WTC11 (cell line): ENCODE measurements at regions not wholly inside any gene's neighbourhood (a gene's known extent, or its start where the extent isn't known, plus 50 kb on each side); places are given as distances from the start of the nearest gene placed in this dataset.

ENCODE experiments used
- ATAC-seq: fragments of 200-7000 bp; cut with Tn5 transposase; 2 replicates; pipeline ENCODE4 v1.10.0; 2021; ENCODE audit warnings: mild to moderate bottlenecking, moderate library complexity
- CTCF ChIA-PET: fragments of 300-600 bp; sonication (Branson Sonifier 250); formaldehyde crosslinking; loops from one replicate; lab custom pipeline; 2021; ENCODE audit warnings: antibody characterized with exemption; lab: Charles Lee
- POLR2A ChIA-PET: fragments of 350-600 bp; sonication (Branson Sonifier 250); formaldehyde crosslinking; loops from one replicate; lab custom pipeline; 2021; ENCODE audit warnings: antibody characterized with exemption; lab: Charles Lee
- DNase-seq: peaks from one replicate; pipeline ENCODE4 v3.0.0; 2021; ENCODE audit warnings: low spot score
- H3K27ac Mint-ChIP-seq: 2 replicates; pipeline ENCODE4 v1.8.0; 2021; ENCODE audit warnings: mixed read lengths
- H3K27me3 Mint-ChIP-seq: 2 replicates; pipeline ENCODE4 v1.8.0; 2021; ENCODE audit warnings: low read depth, mild to moderate bottlenecking, moderate library complexity, mixed read lengths
- H3K36me3 Mint-ChIP-seq: 2 replicates; pipeline ENCODE4 v1.8.0; 2021; ENCODE audit warnings: mixed read lengths
- H3K4me1 Mint-ChIP-seq: 2 replicates; pipeline ENCODE4 v1.8.0; 2022; ENCODE audit warnings: mixed read lengths
- H3K4me3 Mint-ChIP-seq: 2 replicates; pipeline ENCODE4 v1.8.0; 2021; ENCODE audit warnings: mild to moderate bottlenecking, moderate library complexity, mixed read lengths
- H3K9me3 Mint-ChIP-seq: 2 replicates; pipeline ENCODE4 v1.8.0; 2021; ENCODE audit warnings: mixed read lengths
- ARID4B ChIP-seq: sonication (generic); formaldehyde crosslinking; IDR thresholded peaks from 2 replicates; pipeline ENCODE4 v1.8.0; 2023; ENCODE audit warnings: missing genetic modification reagents, mild to moderate bottlenecking, borderline replicate concordance
- ATF1 ChIP-seq: sonication (generic); formaldehyde crosslinking; IDR thresholded peaks from 2 replicates; pipeline ENCODE4 v1.8.1; 2023; ENCODE audit warnings: mild to moderate bottlenecking, moderate library complexity, missing genetic modification reagents
- E2F1 ChIP-seq: sonication (generic); formaldehyde crosslinking; IDR thresholded peaks from 2 replicates; pipeline ENCODE4 v1.8.0; 2022; ENCODE audit warnings: mild to moderate bottlenecking, missing genetic modification reagents
- FOXJ3 ChIP-seq: sonication (generic); formaldehyde crosslinking; IDR thresholded peaks from 2 replicates; pipeline ENCODE4 v1.9.0; 2021; ENCODE audit warnings: missing genetic modification reagents, mild to moderate bottlenecking, borderline replicate concordance
- JUN ChIP-seq: sonication (generic); formaldehyde crosslinking; IDR thresholded peaks from 2 replicates; pipeline ENCODE4 v1.8.0; 2023; ENCODE audit warnings: mild to moderate bottlenecking, missing genetic modification reagents
- NFATC4 ChIP-seq: fragments of 250-450 bp; sonication (Bioruptor Pico); IDR thresholded peaks from 2 replicates; pipeline ENCODE4 v1.9.0; 2021; ENCODE audit warnings: mild to moderate bottlenecking
- NFYB ChIP-seq: sonication (generic); formaldehyde crosslinking; conservative IDR thresholded peaks from 2 replicates; pipeline ENCODE4 v1.8.0; 2022; ENCODE audit warnings: low read depth, missing genetic modification reagents
- NR2C2 ChIP-seq: sonication (generic); formaldehyde crosslinking; IDR thresholded peaks from 2 replicates; pipeline ENCODE4 v1.8.0; 2022; ENCODE audit warnings: mild to moderate bottlenecking, missing genetic modification reagents
- SP1 ChIP-seq: sonication (generic); formaldehyde crosslinking; conservative IDR thresholded peaks from 2 replicates; pipeline ENCODE4 v1.8.1; 2022; ENCODE audit warnings: missing genetic modification reagents
- ZNF138 ChIP-seq: sonication (generic); formaldehyde crosslinking; conservative IDR thresholded peaks from 2 replicates; pipeline ENCODE4 v1.8.1; 2022; ENCODE audit warnings: mild to moderate bottlenecking, moderate library complexity, missing genetic modification reagents
- ZNF396 ChIP-seq: fragments of 250-450 bp; sonication (Bioruptor Pico); IDR thresholded peaks from 2 replicates; pipeline ENCODE4 v1.8.0; 2021; ENCODE audit warnings: mild to moderate bottlenecking, moderate library complexity, borderline replicate concordance
- ZNF532 ChIP-seq: fragments of 250-450 bp; sonication (Bioruptor Pico); IDR thresholded peaks from 2 replicates; pipeline ENCODE4 v1.9.0; 2021; ENCODE audit warnings: mild to moderate bottlenecking, borderline replicate concordance
- ZNF671 ChIP-seq: fragments of 250-450 bp; sonication (Bioruptor Pico); IDR thresholded peaks from 2 replicates; pipeline ENCODE4 v1.8.0; 2021; ENCODE audit warnings: mild to moderate bottlenecking
- TF ChIP-seq, protein P1 (sequence below): sonication (generic); formaldehyde crosslinking; IDR thresholded peaks from 2 replicates; pipeline ENCODE4 v1.8.0; 2022; ENCODE audit warnings: missing genetic modification reagents
- TF ChIP-seq, protein P2 (sequence below): sonication (generic); formaldehyde crosslinking; IDR thresholded peaks from 2 replicates; pipeline ENCODE4 v1.8.1; 2023; ENCODE audit warnings: mild to moderate bottlenecking, moderate library complexity, missing genetic modification reagents
- TF ChIP-seq, protein P3 (sequence below): fragments of 200-600 bp; IDR thresholded peaks from 2 replicates; pipeline ENCODE4 v1.8.0; 2022; ENCODE audit warnings: antibody characterized with exemption

DNA sequence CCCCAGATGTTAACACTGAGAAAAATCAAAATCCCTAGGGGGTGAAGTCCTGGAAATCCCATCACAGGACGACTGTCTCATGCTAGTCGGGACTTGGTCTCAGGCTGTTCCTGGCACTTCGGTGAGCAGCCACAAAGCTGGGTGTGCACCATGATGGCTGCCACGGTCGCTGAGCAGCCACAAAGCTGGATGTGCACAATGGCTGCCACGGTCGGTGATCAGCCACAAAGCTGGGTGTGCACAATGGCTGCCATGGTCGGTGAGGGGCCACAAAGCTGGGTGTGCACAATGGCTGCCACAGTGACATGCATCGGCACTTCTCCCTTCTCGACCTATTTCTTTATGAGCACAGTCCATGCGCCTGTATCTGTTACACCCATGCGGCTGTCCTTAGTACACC, 505.1 kb downstream of the TCERG1L start:
- DNase-seq: no peak
- CTCF ChIA-PET: no interaction called here

DNA sequence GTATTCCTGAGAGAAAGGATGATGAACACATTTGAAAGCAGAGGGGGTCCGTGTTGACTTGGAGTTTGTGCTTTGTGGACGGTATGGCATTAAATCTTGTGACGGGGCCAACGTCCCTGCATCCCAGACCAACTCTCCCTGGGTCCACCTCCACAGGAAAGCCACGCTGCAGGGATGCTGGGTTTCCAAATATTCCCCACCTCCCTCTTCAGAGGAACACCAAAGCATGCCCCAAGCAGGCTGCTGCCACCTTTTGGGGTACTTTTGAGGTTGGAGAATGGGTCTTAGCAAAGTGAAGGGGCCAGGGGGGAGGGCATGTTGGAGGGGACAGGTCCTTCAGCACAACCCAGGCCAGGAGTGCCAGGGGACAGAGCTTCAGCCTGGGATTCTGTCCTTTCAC, 504.4 kb downstream of the TCERG1L start:
- CTCF ChIA-PET: no interaction called here
- H3K4me1 Mint-ChIP-seq: no peaks in the 10 kb centered on the region
- TF ChIP-seq, protein P1, sequence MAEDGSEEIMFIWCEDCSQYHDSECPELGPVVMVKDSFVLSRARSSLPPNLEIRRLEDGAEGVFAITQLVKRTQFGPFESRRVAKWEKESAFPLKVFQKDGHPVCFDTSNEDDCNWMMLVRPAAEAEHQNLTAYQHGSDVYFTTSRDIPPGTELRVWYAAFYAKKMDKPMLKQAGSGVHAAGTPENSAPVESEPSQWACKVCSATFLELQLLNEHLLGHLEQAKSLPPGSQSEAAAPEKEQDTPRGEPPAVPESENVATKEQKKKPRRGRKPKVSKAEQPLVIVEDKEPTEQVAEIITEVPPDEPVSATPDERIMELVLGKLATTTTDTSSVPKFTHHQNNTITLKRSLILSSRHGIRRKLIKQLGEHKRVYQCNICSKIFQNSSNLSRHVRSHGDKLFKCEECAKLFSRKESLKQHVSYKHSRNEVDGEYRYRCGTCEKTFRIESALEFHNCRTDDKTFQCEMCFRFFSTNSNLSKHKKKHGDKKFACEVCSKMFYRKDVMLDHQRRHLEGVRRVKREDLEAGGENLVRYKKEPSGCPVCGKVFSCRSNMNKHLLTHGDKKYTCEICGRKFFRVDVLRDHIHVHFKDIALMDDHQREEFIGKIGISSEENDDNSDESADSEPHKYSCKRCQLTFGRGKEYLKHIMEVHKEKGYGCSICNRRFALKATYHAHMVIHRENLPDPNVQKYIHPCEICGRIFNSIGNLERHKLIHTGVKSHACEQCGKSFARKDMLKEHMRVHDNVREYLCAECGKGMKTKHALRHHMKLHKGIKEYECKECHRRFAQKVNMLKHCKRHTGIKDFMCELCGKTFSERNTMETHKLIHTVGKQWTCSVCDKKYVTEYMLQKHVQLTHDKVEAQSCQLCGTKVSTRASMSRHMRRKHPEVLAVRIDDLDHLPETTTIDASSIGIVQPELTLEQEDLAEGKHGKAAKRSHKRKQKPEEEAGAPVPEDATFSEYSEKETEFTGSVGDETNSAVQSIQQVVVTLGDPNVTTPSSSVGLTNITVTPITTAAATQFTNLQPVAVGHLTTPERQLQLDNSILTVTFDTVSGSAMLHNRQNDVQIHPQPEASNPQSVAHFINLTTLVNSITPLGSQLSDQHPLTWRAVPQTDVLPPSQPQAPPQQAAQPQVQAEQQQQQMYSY: no peak
- no peak for TF ChIP-seq SP1 (CRISPR knock-in tag)
- no peak for TF ChIP-seq NFATC4 (CRISPR knock-in tag)
- TF ChIP-seq ZNF532 (CRISPR knock-in tag): no peak
- TF ChIP-seq E2F1: no peak

More for the DNA sequence above, 505.1 kb downstream of the TCERG1L start:
- Mint-ChIP-seq H3K27me3 (peaks cover 2% of the 10 kb centered on the region), H3K4me1 (no peaks in the 10 kb centered on the region), H3K27ac (no peak overlapping the region), H3K36me3 (peaks cover 48% of the 10 kb centered on the region), H3K4me3 (no peak overlapping the region), H3K9me3 (peaks cover 48% of the 10 kb centered on the region)
- ATAC-seq: no peak
- POLR2A ChIA-PET: no interaction called here
- TF ChIP-seq, protein P2, sequence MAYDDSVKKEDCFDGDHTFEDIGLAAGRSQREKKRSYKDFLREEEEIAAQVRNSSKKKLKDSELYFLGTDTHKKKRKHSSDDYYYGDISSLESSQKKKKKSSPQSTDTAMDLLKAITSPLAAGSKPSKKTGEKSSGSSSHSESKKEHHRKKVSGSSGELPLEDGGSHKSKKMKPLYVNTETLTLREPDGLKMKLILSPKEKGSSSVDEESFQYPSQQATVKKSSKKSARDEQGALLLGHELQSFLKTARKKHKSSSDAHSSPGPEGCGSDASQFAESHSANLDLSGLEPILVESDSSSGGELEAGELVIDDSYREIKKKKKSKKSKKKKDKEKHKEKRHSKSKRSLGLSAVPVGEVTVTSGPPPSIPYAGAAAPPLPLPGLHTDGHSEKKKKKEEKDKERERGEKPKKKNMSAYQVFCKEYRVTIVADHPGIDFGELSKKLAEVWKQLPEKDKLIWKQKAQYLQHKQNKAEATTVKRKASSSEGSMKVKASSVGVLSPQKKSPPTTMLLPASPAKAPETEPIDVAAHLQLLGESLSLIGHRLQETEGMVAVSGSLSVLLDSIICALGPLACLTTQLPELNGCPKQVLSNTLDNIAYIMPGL (CRISPR knock-in tag): no peak
- TF ChIP-seq JUN (CRISPR knock-in tag): no peak
- no peak for TF ChIP-seq FOXJ3 (CRISPR knock-in tag)
- TF ChIP-seq ZNF138 (CRISPR knock-in tag): no peak
- no peak for TF ChIP-seq NR2C2 (CRISPR knock-in tag)
- no peak for TF ChIP-seq ARID4B (CRISPR knock-in tag)
- no peak for TF ChIP-seq ATF1 (CRISPR knock-in tag)
- no peak for TF ChIP-seq ZNF671 (CRISPR knock-in tag)
- TF ChIP-seq ZNF396 (CRISPR knock-in tag): no peak
- TF ChIP-seq, protein P3, sequence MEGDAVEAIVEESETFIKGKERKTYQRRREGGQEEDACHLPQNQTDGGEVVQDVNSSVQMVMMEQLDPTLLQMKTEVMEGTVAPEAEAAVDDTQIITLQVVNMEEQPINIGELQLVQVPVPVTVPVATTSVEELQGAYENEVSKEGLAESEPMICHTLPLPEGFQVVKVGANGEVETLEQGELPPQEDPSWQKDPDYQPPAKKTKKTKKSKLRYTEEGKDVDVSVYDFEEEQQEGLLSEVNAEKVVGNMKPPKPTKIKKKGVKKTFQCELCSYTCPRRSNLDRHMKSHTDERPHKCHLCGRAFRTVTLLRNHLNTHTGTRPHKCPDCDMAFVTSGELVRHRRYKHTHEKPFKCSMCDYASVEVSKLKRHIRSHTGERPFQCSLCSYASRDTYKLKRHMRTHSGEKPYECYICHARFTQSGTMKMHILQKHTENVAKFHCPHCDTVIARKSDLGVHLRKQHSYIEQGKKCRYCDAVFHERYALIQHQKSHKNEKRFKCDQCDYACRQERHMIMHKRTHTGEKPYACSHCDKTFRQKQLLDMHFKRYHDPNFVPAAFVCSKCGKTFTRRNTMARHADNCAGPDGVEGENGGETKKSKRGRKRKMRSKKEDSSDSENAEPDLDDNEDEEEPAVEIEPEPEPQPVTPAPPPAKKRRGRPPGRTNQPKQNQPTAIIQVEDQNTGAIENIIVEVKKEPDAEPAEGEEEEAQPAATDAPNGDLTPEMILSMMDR: no peak
- no peak for TF ChIP-seq NFYB (CRISPR knock-in tag)

More for the DNA sequence above, 504.4 kb downstream of the TCERG1L start:
- no peak overlapping the region for H3K4me3 Mint-ChIP-seq
- POLR2A ChIA-PET: no interaction called here
- peaks cover 49% of the 10 kb centered on the region for H3K9me3 Mint-ChIP-seq
- DNase-seq (no peak), ATAC-seq (no peak)
- no peak overlapping the region for H3K27ac Mint-ChIP-seq
- H3K27me3 Mint-ChIP-seq: no peaks in the 10 kb centered on the region; the same call in 1 of the 2 replicates
- peaks cover 51% of the 10 kb centered on the region for H3K36me3 Mint-ChIP-seq
